ENCODE measurements at regions not wholly inside any gene's neighbourhood (a gene's known extent, or its start where the extent isn't known, plus 50 kb on each side); places are given as distances from the start of the nearest gene placed in this dataset.

DNA sequence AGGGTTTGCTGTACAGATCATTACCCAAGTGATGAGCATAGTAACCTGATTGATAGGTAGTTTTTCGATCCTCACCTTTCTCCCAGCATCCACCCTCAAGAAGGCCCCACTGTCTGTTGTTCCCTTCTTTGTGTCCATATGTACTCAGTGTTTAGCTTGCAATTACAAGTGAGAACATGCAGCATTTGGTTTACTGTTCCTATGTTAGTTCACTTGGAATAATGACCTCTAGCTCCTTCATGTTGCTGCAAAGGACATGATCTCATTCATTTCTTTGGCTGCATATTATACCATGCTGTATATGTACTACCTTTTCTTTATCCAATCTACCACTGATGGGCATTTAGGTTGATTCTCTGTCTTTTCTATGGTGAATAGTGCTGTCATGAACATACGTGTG lies 181.6 kb upstream of the FOXG1 start:
- DNase-seq (ENCODE audit: low read depth) = no peak
- TF ChIP-seq, protein P1, sequence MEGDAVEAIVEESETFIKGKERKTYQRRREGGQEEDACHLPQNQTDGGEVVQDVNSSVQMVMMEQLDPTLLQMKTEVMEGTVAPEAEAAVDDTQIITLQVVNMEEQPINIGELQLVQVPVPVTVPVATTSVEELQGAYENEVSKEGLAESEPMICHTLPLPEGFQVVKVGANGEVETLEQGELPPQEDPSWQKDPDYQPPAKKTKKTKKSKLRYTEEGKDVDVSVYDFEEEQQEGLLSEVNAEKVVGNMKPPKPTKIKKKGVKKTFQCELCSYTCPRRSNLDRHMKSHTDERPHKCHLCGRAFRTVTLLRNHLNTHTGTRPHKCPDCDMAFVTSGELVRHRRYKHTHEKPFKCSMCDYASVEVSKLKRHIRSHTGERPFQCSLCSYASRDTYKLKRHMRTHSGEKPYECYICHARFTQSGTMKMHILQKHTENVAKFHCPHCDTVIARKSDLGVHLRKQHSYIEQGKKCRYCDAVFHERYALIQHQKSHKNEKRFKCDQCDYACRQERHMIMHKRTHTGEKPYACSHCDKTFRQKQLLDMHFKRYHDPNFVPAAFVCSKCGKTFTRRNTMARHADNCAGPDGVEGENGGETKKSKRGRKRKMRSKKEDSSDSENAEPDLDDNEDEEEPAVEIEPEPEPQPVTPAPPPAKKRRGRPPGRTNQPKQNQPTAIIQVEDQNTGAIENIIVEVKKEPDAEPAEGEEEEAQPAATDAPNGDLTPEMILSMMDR (conservative IDR thresholded peaks at IDR 0.05; ENCODE audit: low read depth, low read length) = no peak
- H3K4me3 ChIP-seq (ENCODE audit: low read depth, low read length) = no peak overlapping the region

DNA sequence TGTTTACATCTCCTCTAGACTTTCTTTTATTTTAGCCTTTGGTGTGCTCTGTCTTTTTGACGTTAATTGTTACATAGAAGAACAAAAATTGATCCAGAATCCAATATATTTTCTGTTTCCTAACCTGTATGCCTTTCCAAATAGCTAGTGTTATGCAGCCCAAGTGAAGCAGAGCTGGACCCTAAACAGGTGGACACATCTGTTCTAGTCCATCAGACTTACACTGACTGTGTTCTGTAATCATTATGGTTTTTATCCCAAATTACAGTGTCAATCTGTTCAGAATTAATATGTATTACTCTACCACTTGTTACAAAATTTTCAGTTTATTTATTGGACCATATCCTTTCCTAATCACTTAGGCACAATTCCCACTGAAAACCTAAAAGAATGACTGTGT lies 176.8 kb upstream of the FOXG1 start:
- no peak overlapping the region for H3K4me3 ChIP-seq (ENCODE audit: low read depth, low read length)
- TF ChIP-seq, protein P1 (conservative IDR thresholded peaks at IDR 0.05; ENCODE audit: low read depth, low read length) = no peak
- no peak for DNase-seq (ENCODE audit: low read depth)

DNA sequence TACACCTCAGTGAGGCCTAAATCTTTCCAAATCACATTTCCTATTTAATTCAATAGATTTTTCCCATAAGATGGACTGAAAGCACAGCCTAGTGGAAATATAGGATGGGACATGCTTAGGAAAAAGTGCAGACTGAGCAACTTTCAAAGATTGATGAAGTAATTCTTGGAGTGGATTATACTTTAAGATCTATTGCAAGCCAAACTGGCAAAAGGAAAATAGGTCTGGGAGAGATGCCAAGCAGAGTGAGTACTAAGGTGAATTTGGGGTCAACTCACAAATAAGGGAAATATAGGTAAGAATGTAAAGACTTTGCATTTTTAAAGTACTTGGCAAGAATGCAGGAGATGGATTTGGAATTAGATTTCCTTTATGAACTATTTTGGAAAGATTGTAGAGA lies 170.2 kb upstream of the FOXG1 start:
- H3K4me3 ChIP-seq (ENCODE audit: low read depth, low read length) = no peak overlapping the region
- DNase-seq (ENCODE audit: low read depth) = no peak
- TF ChIP-seq, protein P1 (conservative IDR thresholded peaks at IDR 0.05; ENCODE audit: low read depth, low read length) = no peak

DNA sequence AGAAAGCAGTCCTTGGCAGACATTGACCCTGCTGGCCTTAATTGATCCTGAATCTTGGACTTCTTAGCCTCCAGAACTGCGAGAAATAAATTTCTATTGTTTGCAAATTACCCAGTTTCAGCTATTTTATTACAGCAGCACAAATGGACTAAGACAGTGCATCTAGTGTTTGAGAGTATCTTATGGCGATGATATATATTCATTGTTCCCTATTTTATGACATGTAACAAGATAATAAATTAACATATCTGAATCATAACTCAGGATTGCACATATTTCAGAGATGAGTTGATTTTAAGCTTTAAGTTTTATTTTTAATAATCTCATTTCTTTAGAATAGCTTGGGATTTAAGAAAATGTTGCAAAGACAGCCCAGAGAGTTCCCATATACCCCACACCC lies 167.4 kb upstream of the FOXG1 start:
- DNase-seq (ENCODE audit: low read depth) = no peak
- TF ChIP-seq, protein P1 (conservative IDR thresholded peaks at IDR 0.05; ENCODE audit: low read depth, low read length) = no peak
- no peak overlapping the region for H3K4me3 ChIP-seq (ENCODE audit: low read depth, low read length)

DNA sequence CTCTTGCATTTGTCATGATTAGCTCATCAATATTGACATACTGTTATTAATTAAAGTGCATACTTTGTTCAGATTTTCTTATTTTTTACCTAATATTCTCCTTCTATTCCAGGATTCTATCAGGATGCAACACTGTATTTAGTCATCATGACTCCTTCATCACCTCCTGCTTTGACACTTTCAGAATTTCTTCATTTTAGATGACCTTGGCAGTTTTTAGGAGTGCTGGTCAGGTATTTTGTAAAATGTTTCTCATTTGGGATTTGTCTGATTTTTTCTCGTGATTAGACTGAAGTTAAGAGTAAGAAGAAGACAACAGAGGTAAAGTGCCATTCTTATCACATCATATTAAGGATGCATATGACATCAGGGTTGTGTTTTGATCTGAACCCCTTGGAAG lies 167.0 kb upstream of the FOXG1 start:
- TF ChIP-seq, protein P1 (conservative IDR thresholded peaks at IDR 0.05; ENCODE audit: low read depth, low read length) = no peak
- no peak overlapping the region for H3K4me3 ChIP-seq (ENCODE audit: low read depth, low read length)
- DNase-seq (ENCODE audit: low read depth) = no peak

DNA sequence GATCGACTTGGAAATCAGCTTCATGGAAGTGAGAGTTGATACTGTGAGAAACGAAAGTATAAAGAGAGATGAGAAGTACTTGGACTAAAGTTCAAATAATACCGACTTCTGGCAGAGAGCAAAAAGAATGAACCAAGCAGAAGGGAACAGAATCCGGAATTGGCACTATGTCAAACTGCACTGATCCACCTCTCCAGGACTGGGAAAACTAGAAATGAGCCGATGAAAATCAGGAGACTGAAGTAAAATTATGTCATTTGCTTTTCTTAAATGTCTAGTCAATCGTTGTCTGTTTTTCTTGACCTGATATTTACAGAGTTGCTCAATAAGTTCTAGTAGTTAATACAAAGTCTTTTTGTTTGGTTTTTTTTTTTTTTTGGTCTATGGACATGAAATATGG lies 163.0 kb upstream of the FOXG1 start:
- TF ChIP-seq, protein P1 (conservative IDR thresholded peaks at IDR 0.05; ENCODE audit: low read depth, low read length) = no peak
- no peak overlapping the region for H3K4me3 ChIP-seq (ENCODE audit: low read depth, low read length)
- no peak for DNase-seq (ENCODE audit: low read depth)

DNA sequence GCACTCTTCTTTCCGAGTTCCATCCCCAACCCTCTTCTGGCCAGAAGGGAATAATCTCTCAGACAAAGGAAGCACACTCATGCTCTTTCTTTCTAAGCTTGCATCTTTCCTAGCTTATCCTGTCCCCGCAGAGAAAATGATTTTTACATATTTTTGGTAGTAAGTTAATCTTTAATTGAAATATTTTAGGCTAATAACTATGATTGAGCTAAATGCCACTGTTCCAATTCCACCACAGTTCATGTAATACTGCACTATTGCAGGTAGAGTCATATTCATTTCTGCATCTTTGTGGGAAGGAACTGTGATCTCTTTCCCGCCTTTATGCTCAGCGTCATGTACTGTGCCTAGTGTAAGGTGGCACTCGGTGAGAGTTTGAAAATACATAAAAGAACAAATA lies 158.9 kb upstream of the FOXG1 start:
- DNase-seq (ENCODE audit: low read depth) = no peak
- TF ChIP-seq, protein P1 (conservative IDR thresholded peaks at IDR 0.05; ENCODE audit: low read depth, low read length) = no peak

More for the DNA sequence above, 158.9 kb upstream of the FOXG1 start:
- H3K4me3 ChIP-seq (ENCODE audit: low read depth, low read length) = no peak overlapping the region
